ENCODE measurements at regions not wholly inside any gene's neighbourhood (a gene's known extent, or its start where the extent isn't known, plus 50 kb on each side); places are given as distances from the start of the nearest gene placed in this dataset.

DNA sequence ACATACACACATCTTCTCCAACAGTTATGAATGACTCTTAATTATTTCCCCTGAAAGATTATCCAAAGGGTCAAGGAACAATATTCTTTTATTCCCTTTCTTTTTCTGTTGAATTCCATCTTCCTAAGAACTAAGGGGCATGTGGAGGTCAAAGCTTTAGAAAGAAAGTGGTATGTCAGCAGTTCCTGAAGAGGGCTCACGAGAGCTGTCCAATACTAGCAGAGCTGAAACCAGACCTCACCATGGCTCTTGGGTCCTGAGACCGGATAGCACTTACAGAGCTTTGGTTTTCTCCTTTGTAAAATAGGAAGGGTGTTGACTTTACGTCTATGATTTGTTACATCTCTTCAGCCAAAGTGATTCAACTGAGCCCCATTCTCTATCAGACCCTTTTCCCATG lies 109.8 kb upstream of the FREM2 start:
- ATAC-seq: no peak
- in situ Hi-C loops (cut with HindIII; ENCODE audit: low pct_unique_long_range_greater_than_20kb, low sequenced_read_pairs): no loop called here
- intact Hi-C loops (cut with micrococcal nuclease; ENCODE audit: unreplicated experiment): no loop called here
- TF ChIP-seq POLR2AphosphoS5 (IDR thresholded peaks at IDR 0.05; ENCODE audit: low read depth, low read length) (no peak), SIN3A (IDR thresholded peaks at IDR 0.05; ENCODE audit: borderline replicate concordance, insufficient read depth, low read depth, low read length) (no peak), TCF7L2 (IDR thresholded peaks at IDR 0.05; ENCODE audit: low read depth, low read length) (no peak)
- TF ChIP-seq, protein P1, sequence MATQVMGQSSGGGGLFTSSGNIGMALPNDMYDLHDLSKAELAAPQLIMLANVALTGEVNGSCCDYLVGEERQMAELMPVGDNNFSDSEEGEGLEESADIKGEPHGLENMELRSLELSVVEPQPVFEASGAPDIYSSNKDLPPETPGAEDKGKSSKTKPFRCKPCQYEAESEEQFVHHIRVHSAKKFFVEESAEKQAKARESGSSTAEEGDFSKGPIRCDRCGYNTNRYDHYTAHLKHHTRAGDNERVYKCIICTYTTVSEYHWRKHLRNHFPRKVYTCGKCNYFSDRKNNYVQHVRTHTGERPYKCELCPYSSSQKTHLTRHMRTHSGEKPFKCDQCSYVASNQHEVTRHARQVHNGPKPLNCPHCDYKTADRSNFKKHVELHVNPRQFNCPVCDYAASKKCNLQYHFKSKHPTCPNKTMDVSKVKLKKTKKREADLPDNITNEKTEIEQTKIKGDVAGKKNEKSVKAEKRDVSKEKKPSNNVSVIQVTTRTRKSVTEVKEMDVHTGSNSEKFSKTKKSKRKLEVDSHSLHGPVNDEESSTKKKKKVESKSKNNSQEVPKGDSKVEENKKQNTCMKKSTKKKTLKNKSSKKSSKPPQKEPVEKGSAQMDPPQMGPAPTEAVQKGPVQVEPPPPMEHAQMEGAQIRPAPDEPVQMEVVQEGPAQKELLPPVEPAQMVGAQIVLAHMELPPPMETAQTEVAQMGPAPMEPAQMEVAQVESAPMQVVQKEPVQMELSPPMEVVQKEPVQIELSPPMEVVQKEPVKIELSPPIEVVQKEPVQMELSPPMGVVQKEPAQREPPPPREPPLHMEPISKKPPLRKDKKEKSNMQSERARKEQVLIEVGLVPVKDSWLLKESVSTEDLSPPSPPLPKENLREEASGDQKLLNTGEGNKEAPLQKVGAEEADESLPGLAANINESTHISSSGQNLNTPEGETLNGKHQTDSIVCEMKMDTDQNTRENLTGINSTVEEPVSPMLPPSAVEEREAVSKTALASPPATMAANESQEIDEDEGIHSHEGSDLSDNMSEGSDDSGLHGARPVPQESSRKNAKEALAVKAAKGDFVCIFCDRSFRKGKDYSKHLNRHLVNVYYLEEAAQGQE (IDR thresholded peaks at IDR 0.05; ENCODE audit: insufficient read depth in 1 of 2, low read depth in 2 of 2, low read length in 1 of 2): no peak
- TF ChIP-seq, protein P2, sequence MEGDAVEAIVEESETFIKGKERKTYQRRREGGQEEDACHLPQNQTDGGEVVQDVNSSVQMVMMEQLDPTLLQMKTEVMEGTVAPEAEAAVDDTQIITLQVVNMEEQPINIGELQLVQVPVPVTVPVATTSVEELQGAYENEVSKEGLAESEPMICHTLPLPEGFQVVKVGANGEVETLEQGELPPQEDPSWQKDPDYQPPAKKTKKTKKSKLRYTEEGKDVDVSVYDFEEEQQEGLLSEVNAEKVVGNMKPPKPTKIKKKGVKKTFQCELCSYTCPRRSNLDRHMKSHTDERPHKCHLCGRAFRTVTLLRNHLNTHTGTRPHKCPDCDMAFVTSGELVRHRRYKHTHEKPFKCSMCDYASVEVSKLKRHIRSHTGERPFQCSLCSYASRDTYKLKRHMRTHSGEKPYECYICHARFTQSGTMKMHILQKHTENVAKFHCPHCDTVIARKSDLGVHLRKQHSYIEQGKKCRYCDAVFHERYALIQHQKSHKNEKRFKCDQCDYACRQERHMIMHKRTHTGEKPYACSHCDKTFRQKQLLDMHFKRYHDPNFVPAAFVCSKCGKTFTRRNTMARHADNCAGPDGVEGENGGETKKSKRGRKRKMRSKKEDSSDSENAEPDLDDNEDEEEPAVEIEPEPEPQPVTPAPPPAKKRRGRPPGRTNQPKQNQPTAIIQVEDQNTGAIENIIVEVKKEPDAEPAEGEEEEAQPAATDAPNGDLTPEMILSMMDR (IDR thresholded peaks at IDR 0.05): no peak
- POLR2A ChIA-PET: no interaction called here
- Histone ChIP-seq H3K4me1 (ENCODE audit: control insufficient read depth, insufficient read depth, low read length) (no peaks in the 10 kb centered on the region), H3K9me3 (ENCODE audit: control insufficient read depth, insufficient read depth, low read depth, low read length) (no peaks in the 10 kb centered on the region), H3K27me3 (ENCODE audit: control insufficient read depth, insufficient read depth, low read length) (no peaks in the 10 kb centered on the region), H3K27ac (ENCODE audit: low read length) (no peak overlapping the region), H3K4me3 (ENCODE audit: low read depth in 2 of 2, low read length in 2 of 2) (no peak overlapping the region), H3K36me3 (ENCODE audit: control insufficient read depth, insufficient read depth, low read length) (no peaks in the 10 kb centered on the region)
- BruUV-seq (replicated peaks): no TSS peak
- no peak for DNase-seq (ENCODE audit: low read depth, low spot score)
- CTCF ChIA-PET: no interaction called here

DNA sequence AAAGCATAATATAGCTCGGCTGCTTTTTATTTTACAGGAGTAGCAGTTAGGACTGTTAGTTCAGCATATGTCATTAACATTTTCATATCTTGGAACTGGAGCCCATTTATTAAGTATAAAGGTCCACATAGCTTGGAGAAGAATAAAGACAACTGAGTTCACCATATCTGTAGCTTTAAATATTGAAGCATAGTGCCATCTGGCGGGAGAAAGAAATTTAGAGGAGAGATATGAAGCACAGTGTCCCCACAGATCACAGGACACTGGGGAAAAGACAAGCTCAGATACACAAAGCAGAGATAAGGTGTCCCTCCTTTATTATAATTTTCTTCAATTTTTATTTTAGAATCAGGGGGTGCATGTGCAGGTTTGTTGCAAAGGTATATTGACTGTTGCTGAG lies 104.7 kb upstream of the FREM2 start:
- no TSS peak for BruUV-seq (replicated peaks)
- Histone ChIP-seq H3K27me3 (ENCODE audit: control insufficient read depth, insufficient read depth, low read length) (no peaks in the 10 kb centered on the region), H3K27ac (ENCODE audit: low read length) (no peak overlapping the region), H3K4me3 (ENCODE audit: low read depth in 2 of 2, low read length in 2 of 2) (no peak overlapping the region), H3K36me3 (ENCODE audit: control insufficient read depth, insufficient read depth, low read length) (no peaks in the 10 kb centered on the region), H3K9me3 (ENCODE audit: control insufficient read depth, insufficient read depth, low read depth, low read length) (no peaks in the 10 kb centered on the region), H3K4me1 (ENCODE audit: control insufficient read depth, insufficient read depth, low read length) (no peaks in the 10 kb centered on the region)
- TF ChIP-seq, protein P2 (IDR thresholded peaks at IDR 0.05): peak; percentile 54; the same call in 1 of the 2 replicates
- TF ChIP-seq TCF7L2 (IDR thresholded peaks at IDR 0.05; ENCODE audit: low read depth, low read length): no peak
- intact Hi-C loops (cut with micrococcal nuclease; ENCODE audit: unreplicated experiment): loop anchor here (10.0 kb wide), 1 partner anchor 1507 kb away; no protein-coding TSS in a partner anchor
- DNase-seq (ENCODE audit: low read depth, low spot score): peak; percentile 5
- POLR2A ChIA-PET: no interaction called here
- CTCF ChIA-PET: no interaction called here
- in situ Hi-C loops (cut with HindIII; ENCODE audit: low pct_unique_long_range_greater_than_20kb, low sequenced_read_pairs): no loop called here
- ATAC-seq: peak; percentile 85

DNA sequence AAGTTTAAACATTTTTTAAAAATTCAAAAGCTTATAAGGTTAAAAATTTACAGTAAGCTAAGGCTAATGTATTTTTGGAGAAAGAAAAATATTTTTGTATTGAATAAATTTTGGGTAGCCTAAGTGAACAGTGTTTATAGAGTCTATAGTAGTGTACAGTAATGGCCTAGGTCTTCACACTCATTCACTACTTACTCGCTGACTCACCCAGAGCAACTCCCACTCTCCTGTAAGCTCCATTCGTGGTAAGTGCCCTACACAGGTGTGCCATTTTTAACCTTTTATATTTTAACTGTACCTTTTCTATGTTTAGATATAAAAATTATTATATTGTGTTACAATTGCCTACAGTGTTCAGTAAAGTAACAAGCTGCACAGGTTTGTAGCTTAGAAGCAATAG lies 96.6 kb upstream of the FREM2 start:
- intact Hi-C loops (cut with micrococcal nuclease; ENCODE audit: unreplicated experiment): no loop called here
- ChIA-PET POLR2A (no interaction called here), CTCF (no interaction called here)
- Histone ChIP-seq H3K27me3 (ENCODE audit: control insufficient read depth, insufficient read depth, low read length) (no peaks in the 10 kb centered on the region), H3K4me1 (ENCODE audit: control insufficient read depth, insufficient read depth, low read length) (no peaks in the 10 kb centered on the region), H3K4me3 (ENCODE audit: low read depth in 2 of 2, low read length in 2 of 2) (no peak overlapping the region), H3K27ac (ENCODE audit: low read length) (no peak overlapping the region), H3K36me3 (ENCODE audit: control insufficient read depth, insufficient read depth, low read length) (no peaks in the 10 kb centered on the region), H3K9me3 (ENCODE audit: control insufficient read depth, insufficient read depth, low read depth, low read length) (no peaks in the 10 kb centered on the region)
- TF ChIP-seq POLR2AphosphoS5 (IDR thresholded peaks at IDR 0.05; ENCODE audit: low read depth, low read length) (no peak), TCF7L2 (IDR thresholded peaks at IDR 0.05; ENCODE audit: low read depth, low read length) (no peak)
- in situ Hi-C loops (cut with HindIII; ENCODE audit: low pct_unique_long_range_greater_than_20kb, low sequenced_read_pairs): no loop called here
- DNase-seq (ENCODE audit: low read depth, low spot score) (no peak), ATAC-seq (no peak)
- no TSS peak for BruUV-seq (replicated peaks)
